HUES64 (cell line): ENCODE measurements at regions not wholly inside any gene's neighbourhood (a gene's known extent, or its start where the extent isn't known, plus 50 kb on each side); places are given as distances from the start of the nearest gene placed in this dataset.

Experiments used
- H3K27ac ChIP-seq: 2 replicates; pipeline ENCODE4 v1.7.0; 2013; ENCODE audit warnings: low read depth, low read length, inconsistent platforms
- H3K27me3 ChIP-seq: 2 replicates; pipeline ENCODE4 v1.6.1; 2013; ENCODE audit warnings: mild to moderate bottlenecking, low read length; ENCODE audit not compliant: insufficient read depth
- H3K36me3 ChIP-seq: 2 replicates; pipeline ENCODE4 v1.6.1; 2013; ENCODE audit warnings: mild to moderate bottlenecking, low read length; ENCODE audit not compliant: insufficient read depth
- H3K4me1 ChIP-seq: 2 replicates; pipeline ENCODE4 v1.6.1; 2013; ENCODE audit warnings: mild to moderate bottlenecking, low read length, moderate library complexity; ENCODE audit not compliant: insufficient read depth
- H3K4me3 ChIP-seq: 2 replicates; pipeline ENCODE4 v1.5.1; 2013; ENCODE audit warnings: mild to moderate bottlenecking, low read length, moderate library complexity
- H3K9ac ChIP-seq: 2 replicates; pipeline ENCODE4 v1.6.1; 2013; ENCODE audit warnings: mild to moderate bottlenecking, low read depth, low read length
- H3K9me3 ChIP-seq: 2 replicates; pipeline ENCODE4 v1.6.1; 2013; ENCODE audit warnings: low read depth, low read length; ENCODE audit not compliant: insufficient read depth
- WGBS: fragments of 150-250, 120-280 bp; methylation state at CpG from one replicate; pipeline ENCODE4 v1.1.7; 2013; ENCODE audit warnings: missing lambda C conversion rate; 5-methylcytosine and 5-hydroxymethylcytosine counted together

DNA sequence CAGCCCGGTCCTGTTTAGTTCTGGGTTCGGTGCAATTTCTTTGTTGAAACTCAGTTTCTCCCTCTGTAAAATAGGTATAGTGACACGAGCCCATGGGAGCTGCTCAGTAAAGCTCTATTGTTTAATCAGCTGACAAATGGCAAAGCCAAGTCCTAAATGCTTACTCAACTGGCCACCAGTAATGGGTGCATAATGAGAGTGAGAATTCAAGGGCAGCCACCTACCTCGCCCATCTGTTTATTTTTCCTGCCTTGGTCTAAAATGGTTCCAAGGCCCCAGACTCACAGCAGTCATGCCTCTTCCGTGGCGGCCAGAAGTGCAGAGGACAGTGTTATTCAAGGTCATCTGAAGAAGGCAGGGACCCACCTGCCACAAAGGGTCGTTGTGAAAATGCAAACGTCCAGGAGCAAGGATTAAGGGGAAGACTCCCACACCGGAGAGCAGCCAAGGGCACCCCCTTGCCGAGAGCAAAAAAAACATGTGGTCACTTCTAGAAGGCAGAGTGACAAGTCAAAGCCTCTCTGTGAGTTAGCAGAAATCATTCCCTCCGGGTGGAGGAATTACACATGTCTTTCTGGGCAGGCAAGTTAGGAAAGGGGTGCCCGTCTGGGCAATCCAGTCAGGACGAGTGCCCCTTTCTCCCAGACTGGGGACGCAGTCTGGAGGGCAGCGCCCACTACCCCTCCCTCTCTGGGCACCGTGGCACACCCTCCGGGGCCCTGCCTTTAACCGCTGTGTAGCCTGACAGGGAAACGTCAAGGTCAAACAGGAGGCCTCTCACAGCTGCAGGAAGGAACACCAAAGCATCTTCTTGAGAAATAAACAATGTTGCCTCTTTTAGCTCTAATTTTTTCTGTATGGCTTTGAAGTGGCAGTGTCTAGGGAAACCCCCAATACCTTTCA lies 186.2 kb downstream of the FOXO1 start:
- WGBS = 82% methylated on average over 19 of the region's 19 CpGs

GRCh38 chr13:40480915-40481516 lies 185.4 kb downstream of the FOXO1 start:
- H3K9me3 ChIP-seq = no peaks in the 10 kb centered on the region
- H3K36me3 ChIP-seq = no peaks in the 10 kb centered on the region
- H3K4me1 ChIP-seq = peaks cover 31% of the 10 kb centered on the region
- no peak overlapping the region for H3K4me3 ChIP-seq
- 92% methylated on average over 12 of the region's 12 CpGs for whole genome bisulfite sequencing
- H3K9ac ChIP-seq = no peak overlapping the region
- no peak overlapping the region for H3K27ac ChIP-seq
- no peaks in the 10 kb centered on the region for H3K27me3 ChIP-seq

More for the DNA sequence above, 186.2 kb downstream of the FOXO1 start:
- Histone ChIP-seq H3K4me3 (no peak overlapping the region), H3K36me3 (no peaks in the 10 kb centered on the region), H3K27me3 (no peaks in the 10 kb centered on the region), H3K9me3 (no peaks in the 10 kb centered on the region), H3K9ac (no peak overlapping the region), H3K4me1 (peaks cover 23% of the 10 kb centered on the region), H3K27ac (no peak overlapping the region)

DNA sequence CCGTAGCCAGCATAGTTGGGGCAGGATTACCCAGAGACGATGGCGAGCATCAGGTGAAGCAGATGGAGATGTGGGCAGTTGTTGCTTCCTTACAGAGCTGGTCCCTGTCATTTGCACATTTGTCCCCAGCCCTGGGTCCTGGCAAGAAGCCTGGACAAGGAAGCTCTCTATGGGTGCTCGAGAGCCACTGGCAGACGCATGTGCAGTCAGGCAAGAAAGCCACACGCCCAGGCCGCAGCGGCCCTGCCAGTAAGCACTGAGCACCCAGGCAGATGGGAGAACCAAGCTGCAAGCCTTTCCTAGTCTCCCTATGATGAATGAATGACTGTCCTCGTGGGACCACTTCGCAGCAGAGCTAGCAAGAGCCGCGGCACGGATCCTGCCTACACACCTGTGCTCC lies 182.8 kb downstream of the FOXO1 start:
- 95% methylated on average over 13 of the region's 13 CpGs for WGBS
- Histone ChIP-seq H3K4me3 (no peak overlapping the region), H3K36me3 (no peaks in the 10 kb centered on the region), H3K27ac (no peak overlapping the region), H3K27me3 (no peaks in the 10 kb centered on the region), H3K9ac (no peak overlapping the region), H3K9me3 (no peaks in the 10 kb centered on the region), H3K4me1 (peaks cover 25% of the 10 kb centered on the region)

DNA sequence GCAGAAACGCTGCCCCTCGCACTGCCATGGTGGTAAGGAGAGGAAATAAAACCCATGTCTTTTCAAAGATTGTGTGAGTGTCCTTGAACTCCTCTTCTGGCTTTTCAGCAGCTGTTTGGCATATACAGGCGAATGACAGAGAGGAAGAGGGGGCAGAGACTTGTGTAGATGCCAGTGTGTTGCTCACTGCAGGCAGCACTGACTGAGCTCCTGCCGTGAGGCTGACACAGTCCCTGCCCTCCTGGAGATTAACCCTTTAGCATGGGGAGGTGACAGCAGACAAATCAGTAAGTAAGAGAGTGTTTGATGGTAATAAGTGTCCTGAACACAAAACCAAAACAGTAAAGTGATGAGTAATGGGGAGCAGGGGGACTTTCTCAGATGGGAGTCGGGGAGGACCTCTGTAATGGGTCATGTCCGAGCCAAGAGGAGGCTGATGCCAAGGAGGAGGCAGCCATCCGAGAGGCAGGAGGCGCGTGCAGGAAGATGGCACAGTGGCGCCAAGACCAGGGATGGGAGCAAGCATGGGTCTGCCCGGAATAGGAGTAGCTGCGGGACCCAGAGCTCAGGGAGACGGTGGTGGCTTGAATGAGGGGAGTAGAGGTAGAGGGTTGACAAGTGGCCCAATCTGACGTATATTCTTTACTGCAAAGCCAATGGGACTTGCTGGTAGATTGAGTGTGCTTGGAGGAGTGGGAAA lies 182.2 kb downstream of the FOXO1 start:
- Histone ChIP-seq H3K9ac (no peak overlapping the region), H3K4me3 (no peak overlapping the region), H3K9me3 (no peaks in the 10 kb centered on the region), H3K27me3 (no peaks in the 10 kb centered on the region), H3K4me1 (peaks cover 23% of the 10 kb centered on the region), H3K36me3 (no peaks in the 10 kb centered on the region), H3K27ac (no peak overlapping the region)
- 77% methylated on average over 14 of the region's 14 CpGs for WGBS

GRCh38 chr13:40484974-40485373 lies 181.5 kb downstream of the FOXO1 start:
- Histone ChIP-seq H3K36me3 (no peaks in the 10 kb centered on the region), H3K4me3 (no peak overlapping the region), H3K4me1 (peaks cover 23% of the 10 kb centered on the region), H3K9ac (no peak overlapping the region), H3K9me3 (no peaks in the 10 kb centered on the region), H3K27me3 (no peaks in the 10 kb centered on the region), H3K27ac (no peak overlapping the region)
- 91% methylated on average over 7 of the region's 7 CpGs for WGBS

GRCh38 chr13:40485611-40486517 lies 180.6 kb downstream of the FOXO1 start:
- Histone ChIP-seq H3K27me3 (no peaks in the 10 kb centered on the region), H3K36me3 (no peaks in the 10 kb centered on the region), H3K27ac (no peak overlapping the region), H3K9ac (no peak overlapping the region), H3K4me1 (peaks cover 23% of the 10 kb centered on the region), H3K4me3 (no peak overlapping the region), H3K9me3 (no peaks in the 10 kb centered on the region)
- 75% methylated on average over 11 of the region's 12 CpGs for WGBS

GRCh38 chr13:40486518-40487163 lies 179.8 kb downstream of the FOXO1 start:
- H3K9me3 ChIP-seq = no peaks in the 10 kb centered on the region

GRCh38 chr13:40488869-40489391 lies 177.5 kb downstream of the FOXO1 start:
- Histone ChIP-seq H3K9me3 (no peaks in the 10 kb centered on the region), H3K27me3 (no peaks in the 10 kb centered on the region), H3K4me3 (no peak overlapping the region), H3K4me1 (peaks cover 17% of the 10 kb centered on the region), H3K9ac (no peak overlapping the region), H3K36me3 (no peaks in the 10 kb centered on the region), H3K27ac (no peak overlapping the region)
- whole genome bisulfite sequencing = 96% methylated on average over 21 of the region's 21 CpGs

More at GRCh38 chr13:40486518-40487163, 179.8 kb downstream of the FOXO1 start:
- H3K4me3 ChIP-seq = no peak overlapping the region
- no peaks in the 10 kb centered on the region for H3K36me3 ChIP-seq
- H3K27ac ChIP-seq = no peak overlapping the region
- WGBS = 79% methylated on average over 12 of the region's 12 CpGs
- H3K4me1 ChIP-seq = peaks cover 23% of the 10 kb centered on the region
- no peak overlapping the region for H3K9ac ChIP-seq
- no peaks in the 10 kb centered on the region for H3K27me3 ChIP-seq

GRCh38 chr13:40490086-40490758 lies 176.2 kb downstream of the FOXO1 start:
- 67% methylated on average over 7 of the region's 7 CpGs for WGBS
- Histone ChIP-seq H3K9me3 (no peaks in the 10 kb centered on the region), H3K4me1 (peaks cover 22% of the 10 kb centered on the region), H3K27me3 (no peaks in the 10 kb centered on the region), H3K36me3 (no peaks in the 10 kb centered on the region), H3K9ac (no peak overlapping the region), H3K27ac (no peak overlapping the region), H3K4me3 (no peak overlapping the region)

DNA sequence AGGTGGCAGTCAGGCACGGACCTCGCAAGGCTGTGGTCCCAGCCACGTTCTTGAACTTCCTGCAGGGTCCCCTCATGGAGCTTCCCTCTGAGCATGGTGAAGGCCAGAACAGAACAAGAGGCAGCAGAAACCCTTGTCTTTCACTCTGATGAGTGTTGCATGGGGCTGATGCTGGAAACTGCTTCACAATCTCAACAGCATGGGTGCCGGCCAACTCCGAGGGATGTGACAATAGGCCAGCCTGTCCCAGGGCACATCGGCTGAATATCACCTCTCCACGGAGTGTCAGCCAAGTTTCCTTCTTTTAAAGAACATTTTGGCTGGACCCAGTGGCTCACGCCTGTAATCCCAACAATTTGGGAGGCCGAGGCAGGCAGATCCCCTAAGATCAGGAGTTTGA lies 173.9 kb downstream of the FOXO1 start:
- Histone ChIP-seq H3K27ac (no peak overlapping the region), H3K27me3 (no peaks in the 10 kb centered on the region), H3K9me3 (no peaks in the 10 kb centered on the region), H3K9ac (no peak overlapping the region), H3K4me3 (no peak overlapping the region), H3K36me3 (no peaks in the 10 kb centered on the region), H3K4me1 (peaks cover 12% of the 10 kb centered on the region; the same call in 1 of the 2 replicates)
- 88% methylated on average over 9 of the region's 9 CpGs for WGBS
